Jurkat, Clone E6-1 (cell line): ENCODE measurements at regions not wholly inside any gene's neighbourhood (a gene's known extent, or its start where the extent isn't known, plus 50 kb on each side); places are given as distances from the start of the nearest gene placed in this dataset.
A peak's percentile ranks its signal among the peaks of the same experiment; 100 is the strongest.

ENCODE experiments used
- DNase-seq: peaks from one replicate; pipeline ENCODE4 v3.0.0-alpha.2; 2011; ENCODE audit warnings: low read depth, low spot score
- H3K4me3 ChIP-seq: 2 replicates; pipeline ENCODE4 v1.5.1; 2011; ENCODE audit warnings: mild to moderate bottlenecking, low read length, control low read depth, moderate library complexity

GRCh38 chr6:22666586-22666985, 97.2 kb downstream of the HDGFL1 start:
- DNase-seq = no peak
- H3K4me3 ChIP-seq = no peak overlapping the region

GRCh38 chr6:22667855-22668254, 98.5 kb downstream of the HDGFL1 start:
- H3K4me3 ChIP-seq = no peak overlapping the region
- DNase-seq = no peak

DNA sequence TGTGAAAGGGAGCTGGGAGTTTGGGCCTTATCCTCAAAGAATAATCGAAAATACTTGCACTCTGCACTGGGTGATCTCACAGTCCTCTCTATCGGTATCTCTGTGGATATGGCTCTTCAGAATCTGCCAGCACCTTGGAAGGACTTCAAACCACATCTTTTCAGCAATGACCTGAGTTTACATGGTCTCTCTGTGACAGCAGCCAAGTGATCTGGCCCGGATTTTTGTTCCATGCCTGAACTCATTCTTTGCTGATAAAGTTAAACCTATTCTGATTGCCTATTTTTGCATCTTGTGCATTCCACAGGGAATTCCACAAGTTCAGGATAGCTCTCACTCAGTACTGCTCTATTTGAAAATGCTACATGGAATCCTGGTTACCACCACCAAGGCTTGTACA, 98.9 kb downstream of the HDGFL1 start:
- no peak overlapping the region for H3K4me3 ChIP-seq
- no peak for DNase-seq

GRCh38 chr6:22668717-22669116, 99.4 kb downstream of the HDGFL1 start:
- DNase-seq = no peak
- no peak overlapping the region for H3K4me3 ChIP-seq

GRCh38 chr6:22670605-22671004, 101.2 kb downstream of the HDGFL1 start:
- H3K4me3 ChIP-seq = no peak overlapping the region
- DNase-seq = no peak

DNA sequence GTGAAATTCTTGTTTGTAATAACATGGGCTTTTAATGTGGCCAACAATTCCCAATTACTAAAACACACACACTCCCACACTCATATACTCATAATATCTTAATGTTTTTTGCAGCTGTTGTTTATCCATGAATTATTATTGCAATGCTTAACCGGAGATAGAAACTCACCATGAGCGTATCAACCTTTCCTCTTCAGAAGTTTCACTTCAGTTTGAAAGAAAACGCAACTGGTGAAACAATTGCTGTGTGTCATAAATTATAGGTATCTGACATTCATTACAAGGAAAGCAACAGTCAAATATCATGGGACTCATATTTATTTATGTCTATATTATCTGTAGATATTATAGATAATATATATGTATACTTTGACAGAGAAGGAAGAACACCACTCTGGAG, 104.1 kb downstream of the HDGFL1 start:
- no peak overlapping the region for H3K4me3 ChIP-seq
- no peak for DNase-seq

DNA sequence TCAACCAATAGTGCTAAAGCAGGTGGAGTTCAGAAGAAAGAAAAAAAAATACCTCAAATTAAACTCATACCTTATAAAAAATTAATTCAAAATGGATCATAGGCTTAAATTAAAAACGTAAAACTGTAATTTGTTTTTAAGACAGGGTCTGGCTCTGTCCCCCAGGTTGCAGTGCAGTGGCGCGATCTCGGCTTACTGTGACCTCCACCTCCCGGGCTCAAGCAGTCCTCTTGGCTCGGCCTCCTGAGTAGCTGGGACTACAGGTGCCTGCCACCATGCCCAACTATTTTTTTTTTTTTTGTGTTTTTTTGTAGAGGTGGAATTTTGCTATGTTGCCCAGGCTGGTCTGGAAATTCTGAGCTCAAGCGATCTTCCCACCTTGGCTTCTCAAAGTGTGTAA, 111.6 kb downstream of the HDGFL1 start:
- no peak for DNase-seq
- H3K4me3 ChIP-seq = no peak overlapping the region

- no peak overlapping the region for H3K4me3 ChIP-seq
- no peak for DNase-seq
Measured at GRCh38 chr6:22681761-22682160, 112.4 kb downstream of the HDGFL1 start.

DNA sequence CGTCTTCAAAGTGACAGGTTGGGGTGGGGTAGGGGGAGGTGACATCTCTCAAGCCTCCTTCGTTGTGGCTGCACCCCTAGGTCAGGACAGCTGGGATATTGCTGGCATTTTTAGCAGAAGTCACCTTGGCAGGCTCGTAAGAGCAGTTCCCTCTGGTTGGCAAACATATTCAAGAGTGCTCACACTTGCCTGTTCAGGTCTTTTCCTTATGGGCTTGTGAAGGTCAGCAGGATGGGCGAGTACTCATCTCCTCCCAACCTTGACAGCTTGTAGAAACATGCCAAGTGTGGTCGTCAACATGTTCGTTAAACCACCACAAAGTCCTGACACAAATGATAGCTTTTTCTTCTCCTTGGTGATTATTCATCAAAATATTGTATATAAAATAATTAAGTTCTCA, 113.6 kb downstream of the HDGFL1 start:
- H3K4me3 ChIP-seq = no peak overlapping the region
- no peak for DNase-seq

GRCh38 chr6:22690446-22690845, 121.1 kb downstream of the HDGFL1 start:
- DNase-seq = no peak
- no peak overlapping the region for H3K4me3 ChIP-seq

DNA sequence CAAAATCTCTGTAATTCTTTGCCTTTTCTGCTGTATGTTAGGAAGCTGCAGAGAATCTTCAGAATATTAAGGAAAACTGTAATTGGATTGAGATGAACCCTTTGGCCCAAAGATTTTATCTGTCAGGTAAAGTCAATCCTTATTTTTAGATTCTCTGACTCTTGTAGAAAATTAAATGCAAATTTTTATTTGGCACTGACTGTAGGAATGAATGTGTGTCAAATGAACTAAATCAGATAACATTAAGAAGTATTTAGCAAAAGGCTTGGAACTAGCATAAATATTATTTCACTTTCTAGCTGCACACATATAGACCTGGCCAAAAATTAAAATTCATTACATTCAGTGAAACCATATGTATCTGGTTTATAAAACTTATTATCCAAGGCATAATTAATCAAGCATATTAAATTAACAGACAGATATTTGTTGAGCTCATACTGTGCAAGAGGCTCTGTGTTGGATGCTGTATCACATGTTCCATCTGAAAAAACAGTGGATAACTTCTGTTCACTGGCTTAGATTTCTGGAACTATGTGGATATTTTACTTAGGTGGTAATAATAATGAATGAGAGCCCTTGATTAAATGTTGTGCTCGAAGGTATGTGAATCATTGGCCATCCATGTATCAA, 124.8 kb downstream of the HDGFL1 start:
- no peak for DNase-seq
- no peak overlapping the region for H3K4me3 ChIP-seq

GRCh38 chr6:22696481-22696880, 127.1 kb downstream of the HDGFL1 start:
- no peak overlapping the region for H3K4me3 ChIP-seq
- DNase-seq = no peak

- no peak for DNase-seq
- no peak overlapping the region for H3K4me3 ChIP-seq
Measured at GRCh38 chr6:22697306-22697705, 127.9 kb downstream of the HDGFL1 start.

GRCh38 chr6:22699151-22699550, 129.8 kb downstream of the HDGFL1 start:
- DNase-seq = no peak

DNA sequence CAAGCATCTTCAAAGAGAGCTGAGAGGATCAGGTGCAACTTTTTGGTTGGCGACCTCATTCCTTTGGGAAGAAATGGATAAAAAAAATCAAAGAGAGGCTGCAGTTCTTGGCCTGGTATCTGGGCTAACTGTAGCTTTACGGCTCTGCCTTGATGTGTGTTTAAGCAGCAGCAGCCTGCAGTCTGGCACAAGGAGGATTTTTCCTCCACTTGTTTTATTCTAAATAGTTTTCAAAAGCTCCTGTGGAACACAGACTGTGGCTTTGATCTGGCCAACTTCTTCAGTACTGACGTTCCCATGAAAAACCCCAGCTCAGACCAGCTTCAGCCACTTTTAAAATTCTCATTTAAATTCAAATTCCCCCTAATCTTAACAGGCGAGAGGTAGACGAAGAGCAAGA, 137.3 kb downstream of the HDGFL1 start:
- no peak overlapping the region for H3K4me3 ChIP-seq
- no peak for DNase-seq

More at GRCh38 chr6:22699151-22699550, 129.8 kb downstream of the HDGFL1 start:
- no peak overlapping the region for H3K4me3 ChIP-seq

- no peak for DNase-seq
Measured at GRCh38 chr6:22708469-22708868, 139.1 kb downstream of the HDGFL1 start.

GRCh38 chr6:22709803-22710202, 140.4 kb downstream of the HDGFL1 start:
- H3K4me3 ChIP-seq = no peak overlapping the region
- DNase-seq = no peak

More at GRCh38 chr6:22708469-22708868, 139.1 kb downstream of the HDGFL1 start:
- H3K4me3 ChIP-seq = no peak overlapping the region

DNA sequence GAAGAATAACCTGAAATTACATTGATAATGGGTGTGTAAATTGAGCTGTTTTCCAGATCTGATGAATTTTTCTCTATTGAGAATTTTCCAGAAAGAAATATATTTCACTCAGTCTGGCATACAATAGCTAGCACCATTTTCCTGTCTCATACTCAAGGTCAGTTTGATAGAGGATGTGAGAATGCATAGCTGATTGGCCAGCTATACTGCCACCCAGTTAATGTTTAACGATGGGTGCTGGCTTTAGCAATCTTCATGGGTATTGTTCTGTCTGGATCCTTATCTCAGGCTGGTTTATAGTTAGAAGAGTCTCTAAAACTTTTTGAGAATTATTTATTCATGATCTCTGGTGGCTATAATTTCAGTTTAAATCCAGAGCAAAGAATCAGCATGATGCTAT, 147.4 kb downstream of the HDGFL1 start:
- no peak for DNase-seq
- no peak overlapping the region for H3K4me3 ChIP-seq

- H3K4me3 ChIP-seq = no peak overlapping the region
- peak; percentile 21 for DNase-seq
Measured at GRCh38 chr6:22717915-22718314, 148.5 kb downstream of the HDGFL1 start.

- no peak for DNase-seq
- no peak overlapping the region for H3K4me3 ChIP-seq
Measured at GRCh38 chr6:22722913-22723312, 153.5 kb downstream of the HDGFL1 start.

DNA sequence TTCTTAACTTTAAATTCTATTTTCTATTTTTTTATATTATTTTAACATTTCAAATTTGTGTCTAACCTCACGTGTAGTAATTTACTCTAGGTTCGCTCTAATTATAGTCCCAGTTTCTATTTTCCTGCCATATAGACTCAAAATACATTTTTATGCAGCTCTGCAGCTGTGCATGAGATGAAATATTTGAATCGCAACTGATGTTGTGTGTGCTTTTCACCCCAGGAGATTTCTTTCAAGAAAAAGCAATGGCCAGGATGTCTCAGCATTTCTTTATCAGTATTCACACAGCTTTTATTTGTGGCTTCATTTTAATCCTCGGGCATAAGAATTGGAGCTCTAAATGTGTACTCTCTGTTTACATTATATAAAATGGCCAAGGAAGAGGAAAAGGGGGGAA, 157.6 kb downstream of the HDGFL1 start:
- H3K4me3 ChIP-seq = no peak overlapping the region
- DNase-seq = no peak

- DNase-seq = no peak
- no peak overlapping the region for H3K4me3 ChIP-seq
Measured at GRCh38 chr6:22727710-22728109, 158.3 kb downstream of the HDGFL1 start.
